ENCODE measurements at regions not wholly inside any gene's neighbourhood (a gene's known extent, or its start where the extent isn't known, plus 50 kb on each side); places are given as distances from the start of the nearest gene placed in this dataset.

GRCh38 chr2:239711911-239712570 is 311.2 kb upstream of the HDAC4 start:
- DNase-seq (ENCODE audit: extremely low spot score), result no peak
- ChIA-PET CTCF (no interaction called here), POLR2A (no interaction called here)
- TF ChIP-seq CTCF (IDR thresholded peaks at IDR 0.05; ENCODE audit: control extremely low read depth, extremely low read depth, low read depth, missing control alignments), result no peak

- POLR2A ChIA-PET, result no interaction called here
- no peak for DNase-seq (ENCODE audit: extremely low spot score)
- CTCF ChIA-PET, result no interaction called here
- no peak for TF ChIP-seq CTCF (IDR thresholded peaks at IDR 0.05; ENCODE audit: control extremely low read depth, extremely low read depth, low read depth, missing control alignments)
These were observed 310.4 kb upstream of the HDAC4 start for GRCh38 chr2:239710953-239711861.

- ChIA-PET POLR2A (no interaction called here), CTCF (no interaction called here)
These were observed 305.5 kb upstream of the HDAC4 start for GRCh38 chr2:239706367-239706766.

GRCh38 chr2:239704737-239705136 is 303.9 kb upstream of the HDAC4 start:
- no peak for DNase-seq (ENCODE audit: extremely low spot score)
- POLR2A ChIA-PET, result no interaction called here
- CTCF ChIA-PET, result no interaction called here
- TF ChIP-seq CTCF (IDR thresholded peaks at IDR 0.05; ENCODE audit: control extremely low read depth, extremely low read depth, low read depth, missing control alignments), result no peak

More at GRCh38 chr2:239706367-239706766, 305.5 kb upstream of the HDAC4 start:
- no peak for TF ChIP-seq CTCF (IDR thresholded peaks at IDR 0.05; ENCODE audit: control extremely low read depth, extremely low read depth, low read depth, missing control alignments)
- DNase-seq (ENCODE audit: extremely low spot score), result no peak

GRCh38 chr2:239703834-239704233 is 303.0 kb upstream of the HDAC4 start:
- no peak for TF ChIP-seq CTCF (IDR thresholded peaks at IDR 0.05; ENCODE audit: control extremely low read depth, extremely low read depth, low read depth, missing control alignments)
- DNase-seq (ENCODE audit: extremely low spot score), result no peak
- ChIA-PET CTCF (no interaction called here), POLR2A (no interaction called here)

GRCh38 chr2:239700686-239701345 is 300.0 kb upstream of the HDAC4 start:
- POLR2A ChIA-PET, result no interaction called here
- CTCF ChIA-PET, result no interaction called here
- no peak for DNase-seq (ENCODE audit: extremely low spot score)
- TF ChIP-seq CTCF (IDR thresholded peaks at IDR 0.05; ENCODE audit: control extremely low read depth, extremely low read depth, low read depth, missing control alignments), result no peak

All from GM10248 (cell line).